ENCODE measurements at regions not wholly inside any gene's neighbourhood (a gene's known extent, or its start where the extent isn't known, plus 50 kb on each side); places are given as distances from the start of the nearest gene placed in this dataset.

- TF ChIP-seq CTCF (IDR thresholded peaks at IDR 0.05) (no peak), POLR2A (IDR thresholded peaks at IDR 0.05) (no peak)
These were observed 117.8 kb upstream of the PRICKLE2 start for GRCh38 chr3:64342940-64343688.
